ENCODE measurements at regions not wholly inside any gene's neighbourhood (a gene's known extent, or its start where the extent isn't known, plus 50 kb on each side); places are given as distances from the start of the nearest gene placed in this dataset.

- TF ChIP-seq CTCF (IDR thresholded peaks at IDR 0.05) (no peak), POLR2A (IDR thresholded peaks at IDR 0.05) (no peak)
Measured at GRCh38 chr18:56038171-56039030, 450.4 kb upstream of the TCF4 start.

Data from ovary (tissue), 3 donors.